ENCODE measurements at regions not wholly inside any gene's neighbourhood (a gene's known extent, or its start where the extent isn't known, plus 50 kb on each side); places are given as distances from the start of the nearest gene placed in this dataset.

GRCh38 chr7:131767591-131767990, 211.2 kb upstream of the PODXL start:
- Histone ChIP-seq H2AK9ac (replicated peaks; ENCODE audit: low read depth, low read length, poor library complexity) (no peak overlapping the region), H3K36me3 (ENCODE audit: control insufficient read depth, insufficient read depth, low read length) (no peaks in the 10 kb centered on the region), H2BK20ac (ENCODE audit: low read depth, low read length) (no peak overlapping the region), H3K4me1 (ENCODE audit: control insufficient read depth, insufficient read depth, low read length) (no peaks in the 10 kb centered on the region), H3K9me1 (ENCODE audit: insufficient read depth, low read length) (no peaks in the 10 kb centered on the region), H4K20me1 (ENCODE audit: insufficient read depth, low read length) (no peaks in the 10 kb centered on the region), H3K79me1 (ENCODE audit: low read depth in 1 of 2, low read length in 2 of 2) (no peaks in the 10 kb centered on the region), H3K14ac (replicated peaks; ENCODE audit: low read depth, low read length) (no peak overlapping the region), H3K4ac (ENCODE audit: low read depth, low read length) (no peak overlapping the region), H3K9me3 (ENCODE audit: control insufficient read depth, insufficient read depth, low read length) (no peaks in the 10 kb centered on the region), H4K91ac (ENCODE audit: insufficient read depth, low read depth, low read length) (no peak overlapping the region), H3K23ac (ENCODE audit: low read depth, low read length) (no peak overlapping the region), H3K9ac (ENCODE audit: low read depth, low read length) (no peak overlapping the region), H3K27ac (ENCODE audit: insufficient read depth, low read length) (no peak overlapping the region), H4K5ac (ENCODE audit: low read depth, low read length) (no peak overlapping the region), H2AFZ (replicated peaks; ENCODE audit: low read length, poor library complexity) (no peak overlapping the region), H2BK120ac (ENCODE audit: low read depth, low read length) (no peak overlapping the region), H3K4me3 (ENCODE audit: insufficient read depth, low read depth, low read length) (no peak overlapping the region), H3K56ac (ENCODE audit: extremely low read depth, insufficient read depth, low read length) (no peak overlapping the region), H3K4me2 (ENCODE audit: low read depth, low read length) (no peak overlapping the region), H2BK5ac (ENCODE audit: low read depth, low read length, poor library complexity, severe bottlenecking) (no peak overlapping the region), H4K8ac (ENCODE audit: low read depth in 2 of 2, low read length in 2 of 2) (no peak overlapping the region), H3K27me3 (ENCODE audit: control insufficient read depth, insufficient read depth, low read length) (no peaks in the 10 kb centered on the region), H2BK15ac (ENCODE audit: low read depth, low read length) (no peak overlapping the region), H3K18ac (ENCODE audit: low read depth, low read length) (no peak overlapping the region), H2AK5ac (ENCODE audit: low read depth, low read length) (no peak overlapping the region)
- ChIA-PET CTCF (no interaction called here), POLR2A (ENCODE audit: unreplicated experiment) (no interaction called here)
- DNase-seq (no peak), ATAC-seq (ENCODE audit: low read depth) (no peak)
- dilution Hi-C loops (cut with HindIII; ENCODE audit: low sequenced_read_pairs, unreplicated experiment) = no loop called here
- intact Hi-C loops (cut with micrococcal nuclease) = no loop called here
- WGBS, 2 experiments (ENCODE audit: extremely low coverage in 2 of 2, insufficient read length in 1 of 2) = no CpG with 5 or more reads among the region's 5 CpGs
- in situ Hi-C loops (cut with MboI; ENCODE audit: low sequenced_read_pairs) = no loop called here
- TF ChIP-seq, protein P1, sequence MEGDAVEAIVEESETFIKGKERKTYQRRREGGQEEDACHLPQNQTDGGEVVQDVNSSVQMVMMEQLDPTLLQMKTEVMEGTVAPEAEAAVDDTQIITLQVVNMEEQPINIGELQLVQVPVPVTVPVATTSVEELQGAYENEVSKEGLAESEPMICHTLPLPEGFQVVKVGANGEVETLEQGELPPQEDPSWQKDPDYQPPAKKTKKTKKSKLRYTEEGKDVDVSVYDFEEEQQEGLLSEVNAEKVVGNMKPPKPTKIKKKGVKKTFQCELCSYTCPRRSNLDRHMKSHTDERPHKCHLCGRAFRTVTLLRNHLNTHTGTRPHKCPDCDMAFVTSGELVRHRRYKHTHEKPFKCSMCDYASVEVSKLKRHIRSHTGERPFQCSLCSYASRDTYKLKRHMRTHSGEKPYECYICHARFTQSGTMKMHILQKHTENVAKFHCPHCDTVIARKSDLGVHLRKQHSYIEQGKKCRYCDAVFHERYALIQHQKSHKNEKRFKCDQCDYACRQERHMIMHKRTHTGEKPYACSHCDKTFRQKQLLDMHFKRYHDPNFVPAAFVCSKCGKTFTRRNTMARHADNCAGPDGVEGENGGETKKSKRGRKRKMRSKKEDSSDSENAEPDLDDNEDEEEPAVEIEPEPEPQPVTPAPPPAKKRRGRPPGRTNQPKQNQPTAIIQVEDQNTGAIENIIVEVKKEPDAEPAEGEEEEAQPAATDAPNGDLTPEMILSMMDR (conservative IDR thresholded peaks at IDR 0.05; ENCODE audit: low read depth, low read length) = no peak
- TF ChIP-seq BHLHE40 (IDR thresholded peaks at IDR 0.05; ENCODE audit: low read depth, low read length) (no peak), MAZ (IDR thresholded peaks at IDR 0.05; ENCODE audit: borderline replicate concordance, low read depth, low read length) (no peak), MXI1 (IDR thresholded peaks at IDR 0.05; ENCODE audit: borderline replicate concordance, low read depth, low read length) (no peak), RFX5 (IDR thresholded peaks at IDR 0.05; ENCODE audit: low read depth, low read length) (no peak), RCOR1 (IDR thresholded peaks at IDR 0.05; ENCODE audit: insufficient replicate concordance, low read length) (no peak), NFE2L2 (IDR thresholded peaks at IDR 0.05; ENCODE audit: low read depth, low read length) (no peak), MAFK (IDR thresholded peaks at IDR 0.05; ENCODE audit: low read depth, low read length) (no peak), USF2 (IDR thresholded peaks at IDR 0.05; ENCODE audit: low read depth, low read length) (no peak), ELK1 (IDR thresholded peaks at IDR 0.05; ENCODE audit: borderline replicate concordance, low read depth, low read length) (no peak), CEBPB (IDR thresholded peaks at IDR 0.05; ENCODE audit: low read depth, low read length) (no peak), CHD1 (IDR thresholded peaks at IDR 0.05; ENCODE audit: low read depth, low read length) (no peak), SMC3 (IDR thresholded peaks at IDR 0.05; ENCODE audit: low read depth, low read length) (no peak), FOS (IDR thresholded peaks at IDR 0.05; ENCODE audit: low read depth, low read length) (no peak), RAD21 (IDR thresholded peaks at IDR 0.05; ENCODE audit: low read length) (no peak), POLR2A (IDR thresholded peaks at IDR 0.05; ENCODE audit: low read depth, low read length) (no peak)
- no TSS peak for BruUV-seq (replicated peaks)

Data from IMR-90 (cell line).